ENCODE measurements at regions not wholly inside any gene's neighbourhood (a gene's known extent, or its start where the extent isn't known, plus 50 kb on each side); places are given as distances from the start of the nearest gene placed in this dataset.

DNA sequence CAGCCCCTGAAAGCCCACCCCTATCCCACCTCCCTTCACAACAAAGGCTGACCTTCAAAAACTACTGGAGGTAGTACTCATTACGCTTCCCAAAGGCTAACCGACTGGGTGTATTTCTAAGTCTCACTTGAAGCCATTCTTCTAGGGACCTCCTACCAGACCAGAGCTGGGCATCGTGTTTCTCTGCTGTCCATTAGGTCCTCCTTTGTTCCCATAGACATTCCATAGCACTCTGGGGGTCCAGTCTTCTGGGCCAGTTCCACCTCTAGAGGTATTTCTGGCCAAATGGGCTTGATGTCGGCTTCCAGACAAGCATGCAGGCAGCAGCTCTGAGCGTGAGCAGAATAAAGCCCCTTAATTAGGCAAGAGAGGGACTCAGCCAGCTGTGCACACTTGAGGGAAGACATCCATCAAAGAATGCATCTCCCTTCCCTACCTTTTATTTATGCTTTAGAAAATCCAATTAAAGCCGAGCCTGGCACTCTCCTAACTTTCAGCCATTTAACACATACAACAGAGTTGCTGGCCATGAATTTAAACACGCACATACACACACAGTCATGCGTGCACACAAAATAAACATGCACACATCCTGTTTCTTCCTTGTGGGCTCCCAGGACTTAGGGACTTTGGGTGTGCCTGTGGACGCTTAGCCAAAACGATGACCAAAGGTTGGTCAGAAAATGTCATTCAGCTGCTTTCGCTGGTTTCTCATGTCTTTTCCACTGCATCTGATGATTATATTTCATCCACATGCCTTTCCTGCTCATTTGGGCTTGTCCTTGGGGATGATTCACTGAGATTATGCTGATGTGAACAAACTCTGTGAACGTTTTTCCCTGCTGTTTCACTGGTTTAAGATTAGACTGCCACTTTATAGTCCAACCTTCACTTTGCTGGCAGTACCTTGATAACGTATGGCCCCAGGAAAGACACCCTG lies 362.0 kb upstream of the NFE2L3 start:
- DNase-seq, result no peak

DNA sequence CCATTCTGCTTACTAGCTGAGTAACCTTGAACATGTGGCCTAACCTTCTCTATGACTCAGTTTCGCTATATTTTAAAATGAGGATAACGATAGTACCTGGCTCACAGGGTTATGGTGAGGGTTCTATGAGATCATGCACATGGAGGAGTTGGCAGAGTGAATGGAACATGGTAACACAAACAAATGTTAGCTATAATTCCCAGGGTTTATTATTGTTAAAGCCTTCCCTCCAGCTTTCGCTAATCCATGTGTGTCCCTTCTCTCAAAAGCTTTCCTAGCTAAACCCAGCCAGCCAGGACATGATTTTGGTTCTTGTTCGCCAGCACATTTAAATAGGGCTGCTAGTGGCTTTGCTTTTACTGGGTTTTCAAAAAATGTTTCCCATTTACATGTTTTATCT lies 361.0 kb upstream of the NFE2L3 start:
- no peak for DNase-seq

DNA sequence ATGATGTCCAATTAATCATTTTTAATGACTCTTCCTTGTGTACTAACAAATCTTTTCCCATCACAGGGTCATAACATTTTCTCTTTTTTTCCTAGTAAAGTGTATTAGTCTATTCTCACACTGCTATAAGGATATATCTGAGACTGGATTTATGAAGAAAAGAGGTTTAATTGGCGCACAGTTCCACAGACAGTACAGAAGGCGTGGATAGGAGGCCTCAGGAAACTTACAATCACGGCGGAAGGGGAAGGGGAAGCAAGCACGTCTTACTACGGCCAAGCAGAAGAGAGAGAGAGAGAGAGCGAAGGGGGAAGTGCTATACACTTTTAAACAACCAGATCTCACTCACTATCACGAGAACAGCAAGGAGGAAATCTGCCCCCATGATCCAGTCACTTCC lies 359.4 kb upstream of the NFE2L3 start:
- no peak for DNase-seq

DNA sequence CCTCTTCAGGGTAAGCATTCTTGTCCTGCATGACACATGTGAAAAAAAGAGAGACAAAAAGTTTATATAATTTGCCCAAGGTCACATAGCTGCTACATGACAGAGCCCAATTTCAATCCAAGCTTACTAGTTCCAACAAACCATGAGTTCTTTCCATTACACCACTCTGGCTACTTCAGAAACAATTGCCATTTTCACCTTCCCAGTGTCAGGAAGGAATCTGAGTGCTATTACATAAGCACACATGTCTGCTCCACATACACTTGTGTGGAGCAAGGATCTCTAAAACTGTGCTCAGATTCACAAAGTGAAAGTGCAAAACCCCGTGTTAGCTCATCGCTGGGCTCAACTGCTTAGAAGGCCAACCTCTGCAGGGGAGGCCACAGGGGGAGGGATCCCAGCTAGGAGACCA lies 356.2 kb upstream of the NFE2L3 start:
- DNase-seq, result no peak

DNA sequence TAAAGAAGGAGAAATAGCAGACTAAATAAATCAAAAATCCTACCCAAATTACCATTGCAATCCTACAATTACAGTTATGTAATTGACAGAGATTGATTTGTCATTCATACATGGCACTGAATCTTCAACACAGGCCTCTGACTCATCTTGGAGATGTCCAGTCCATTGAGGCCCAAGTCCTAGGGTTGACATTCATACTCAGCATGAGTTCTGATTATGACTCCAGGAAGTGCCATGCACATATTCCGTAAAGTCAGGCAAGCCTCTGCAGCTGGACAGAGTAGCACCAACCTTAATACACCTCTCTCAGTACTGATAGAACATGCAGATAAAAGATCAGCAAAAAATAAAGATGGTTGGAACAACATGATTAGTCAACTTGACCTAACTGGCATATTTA lies 353.7 kb upstream of the NFE2L3 start:
- no peak for DNase-seq

DNA sequence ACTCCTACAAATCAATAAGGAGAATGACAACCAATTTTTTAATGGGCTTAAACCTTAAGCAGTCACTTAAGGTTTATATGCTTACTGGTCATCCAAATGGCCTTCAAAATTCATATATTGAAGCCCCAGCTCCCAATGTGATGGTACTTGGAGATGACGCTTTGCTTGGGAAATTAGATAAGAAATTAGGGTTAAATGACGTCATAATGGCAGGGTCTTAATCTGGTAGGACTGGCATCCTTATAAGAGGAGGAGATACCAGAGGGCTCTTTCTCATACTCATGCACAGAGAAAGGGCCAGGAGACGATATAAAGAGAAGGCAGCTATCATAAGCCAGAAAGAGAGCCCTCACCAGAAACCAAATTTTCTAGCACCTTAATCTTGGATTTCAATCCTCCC lies 350.8 kb upstream of the NFE2L3 start:
- DNase-seq, result no peak

DNA sequence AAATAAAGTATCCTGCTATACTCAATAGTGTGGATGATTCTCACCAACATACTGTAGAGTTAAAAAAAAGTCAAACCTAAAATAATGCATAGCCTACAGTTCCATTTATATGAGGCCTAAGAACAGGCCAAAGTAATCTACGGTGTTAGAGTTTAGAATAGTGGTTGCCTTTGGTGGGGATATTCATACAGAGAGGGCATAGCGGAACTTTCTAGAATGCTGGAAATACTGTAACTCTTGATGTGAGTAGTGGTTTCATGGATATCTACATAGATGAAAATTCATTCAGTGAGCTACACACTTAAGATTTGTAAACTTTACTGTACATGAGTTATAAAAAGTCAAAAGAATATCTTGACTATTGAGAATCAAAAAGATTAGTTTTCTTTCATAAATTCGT lies 349.9 kb upstream of the NFE2L3 start:
- no peak for DNase-seq

DNA sequence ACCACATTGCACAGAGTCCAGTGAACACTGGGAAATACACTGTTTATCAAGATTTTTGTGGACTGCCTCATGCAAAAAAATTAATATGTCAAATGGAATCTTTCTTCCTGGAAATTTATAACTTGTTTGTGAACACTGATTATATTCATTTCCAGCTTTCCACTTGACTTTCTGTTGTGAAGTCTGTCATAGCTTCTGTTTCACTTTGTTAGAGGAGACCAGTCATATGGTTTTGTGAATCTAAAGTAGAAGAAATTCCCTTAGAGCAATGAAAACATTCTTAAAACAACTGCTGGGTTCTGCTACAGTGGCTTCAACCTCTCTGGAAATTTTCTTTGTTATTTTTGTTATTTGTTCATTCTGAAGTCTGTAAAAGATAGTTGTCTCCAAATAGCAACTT lies 349.5 kb upstream of the NFE2L3 start:
- DNase-seq, result no peak

DNA sequence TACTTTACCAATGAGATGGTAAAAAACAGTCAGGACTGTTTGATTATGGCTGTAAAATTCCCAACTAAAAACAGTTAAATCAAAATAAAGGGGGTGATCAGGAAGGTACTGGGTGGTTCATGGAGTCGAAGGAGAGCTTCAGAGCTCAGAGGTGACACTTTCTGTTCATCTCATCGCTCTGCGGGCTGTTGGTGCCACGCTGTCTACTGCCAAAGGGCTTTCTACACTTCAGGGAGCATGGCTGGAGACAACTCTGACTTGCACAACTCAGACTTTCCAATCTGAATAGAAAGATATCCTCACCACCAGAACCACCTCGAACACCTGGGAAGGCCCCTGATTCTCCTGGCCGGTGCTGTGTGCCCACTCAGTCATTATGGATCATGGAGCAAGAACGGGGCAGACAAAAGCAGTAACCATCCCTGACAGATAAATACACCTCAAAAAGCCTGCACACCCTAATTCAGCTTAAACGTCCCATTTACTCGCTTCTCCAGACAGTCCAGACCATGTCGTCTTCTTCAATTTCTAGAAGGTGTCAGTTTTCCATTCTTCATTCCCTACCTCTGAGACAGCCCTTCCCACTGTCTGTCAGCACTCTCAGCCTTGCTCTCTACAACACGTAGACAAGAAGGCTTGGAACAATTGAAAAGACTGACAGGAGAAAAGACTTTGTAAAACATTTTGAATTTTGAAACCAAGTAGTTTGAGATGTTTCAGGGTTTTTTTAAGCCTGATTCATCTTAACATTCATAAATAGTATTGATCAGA lies 348.7 kb upstream of the NFE2L3 start:
- no peak for DNase-seq

DNA sequence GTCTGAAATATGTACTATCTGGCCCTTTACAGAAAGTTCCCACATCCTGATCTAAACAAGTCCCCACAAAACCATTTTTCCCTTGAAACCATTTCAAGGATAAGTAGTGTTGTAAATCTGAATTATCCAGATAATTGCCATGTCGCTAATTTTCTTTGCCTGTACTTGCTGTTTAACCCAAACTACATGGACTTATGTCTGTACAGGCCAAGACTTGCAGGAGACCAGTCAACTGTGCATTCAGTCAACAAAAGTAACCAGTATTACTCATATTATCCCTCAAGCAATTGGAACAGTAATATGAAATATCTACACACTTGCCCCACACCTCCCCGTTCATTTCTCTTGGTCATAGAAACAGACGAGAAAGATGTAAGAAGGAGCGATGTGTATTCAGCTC lies 347.8 kb upstream of the NFE2L3 start:
- no peak for DNase-seq

DNA sequence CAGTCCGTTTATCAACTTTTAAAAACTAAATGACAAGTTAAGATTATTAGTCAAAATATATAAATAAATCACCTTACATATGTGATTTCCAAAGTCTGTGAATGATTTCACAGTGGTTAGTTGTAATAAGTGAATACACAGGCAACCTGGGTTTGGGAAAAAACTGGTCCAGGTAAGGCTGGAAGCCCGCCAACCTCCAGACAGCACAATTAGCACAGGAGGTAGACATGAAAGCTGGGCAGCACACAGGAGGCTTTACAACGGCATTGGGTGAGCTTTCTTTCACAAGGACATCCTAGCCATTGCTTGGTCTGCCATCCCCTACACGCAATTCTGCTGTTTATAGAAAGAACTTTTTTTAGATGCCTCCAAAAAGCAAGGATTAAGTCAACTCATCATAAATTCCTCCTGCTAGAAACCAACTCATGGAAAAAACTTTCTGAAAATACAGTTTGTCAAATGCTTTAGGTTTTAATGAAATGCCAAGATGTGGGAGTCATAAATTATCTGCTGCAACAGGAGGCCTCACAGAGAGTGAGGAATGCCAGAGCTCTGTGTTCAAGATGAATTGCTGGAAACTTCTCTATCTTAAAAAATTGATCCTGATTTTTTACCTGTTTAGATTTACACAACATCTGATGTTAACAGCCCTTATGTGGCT lies 346.8 kb upstream of the NFE2L3 start:
- no peak for DNase-seq

DNA sequence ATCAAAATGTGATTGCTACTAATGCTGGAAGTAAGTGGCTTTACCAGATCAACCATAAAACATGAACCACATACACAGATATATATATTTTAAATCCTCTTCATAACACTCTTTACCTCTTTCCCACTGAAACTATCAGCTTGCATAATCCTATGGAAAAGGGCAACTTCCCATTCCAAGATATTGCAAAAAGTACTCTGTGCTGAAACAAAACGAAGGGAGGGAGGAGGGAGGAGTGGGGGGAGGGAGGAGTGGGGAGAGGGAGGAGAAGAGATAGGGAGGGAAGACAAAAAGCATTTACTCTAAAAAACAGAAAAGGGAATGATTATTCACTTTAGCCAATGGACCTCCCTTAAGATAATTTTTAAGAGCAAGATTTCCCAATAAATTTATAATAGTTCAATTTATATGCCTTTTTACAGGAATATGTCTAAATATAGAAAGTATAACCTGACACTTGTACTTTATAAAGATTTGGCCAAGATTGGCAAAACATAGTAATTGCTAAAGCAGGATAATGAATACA lies 344.8 kb upstream of the NFE2L3 start:
- no peak for DNase-seq

DNA sequence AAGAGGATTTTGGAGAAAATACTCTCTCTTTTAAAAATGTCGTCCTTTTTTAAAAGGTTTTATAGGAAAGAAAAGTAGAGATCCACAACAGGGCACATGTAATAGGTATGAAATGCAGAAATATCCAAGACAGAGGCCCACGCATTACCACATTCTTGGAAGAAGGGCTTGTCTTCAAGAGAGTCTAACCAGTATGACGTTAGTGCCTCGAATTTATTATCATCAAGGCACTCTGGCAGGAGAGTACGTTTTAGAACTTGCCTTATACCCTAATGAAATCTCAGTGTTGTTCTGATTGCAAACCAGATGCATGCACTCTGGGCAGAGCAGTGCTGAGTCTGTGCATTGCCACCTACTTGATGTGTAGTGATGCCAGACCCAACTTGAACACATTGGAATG lies 342.6 kb upstream of the NFE2L3 start:
- no peak for DNase-seq

DNA sequence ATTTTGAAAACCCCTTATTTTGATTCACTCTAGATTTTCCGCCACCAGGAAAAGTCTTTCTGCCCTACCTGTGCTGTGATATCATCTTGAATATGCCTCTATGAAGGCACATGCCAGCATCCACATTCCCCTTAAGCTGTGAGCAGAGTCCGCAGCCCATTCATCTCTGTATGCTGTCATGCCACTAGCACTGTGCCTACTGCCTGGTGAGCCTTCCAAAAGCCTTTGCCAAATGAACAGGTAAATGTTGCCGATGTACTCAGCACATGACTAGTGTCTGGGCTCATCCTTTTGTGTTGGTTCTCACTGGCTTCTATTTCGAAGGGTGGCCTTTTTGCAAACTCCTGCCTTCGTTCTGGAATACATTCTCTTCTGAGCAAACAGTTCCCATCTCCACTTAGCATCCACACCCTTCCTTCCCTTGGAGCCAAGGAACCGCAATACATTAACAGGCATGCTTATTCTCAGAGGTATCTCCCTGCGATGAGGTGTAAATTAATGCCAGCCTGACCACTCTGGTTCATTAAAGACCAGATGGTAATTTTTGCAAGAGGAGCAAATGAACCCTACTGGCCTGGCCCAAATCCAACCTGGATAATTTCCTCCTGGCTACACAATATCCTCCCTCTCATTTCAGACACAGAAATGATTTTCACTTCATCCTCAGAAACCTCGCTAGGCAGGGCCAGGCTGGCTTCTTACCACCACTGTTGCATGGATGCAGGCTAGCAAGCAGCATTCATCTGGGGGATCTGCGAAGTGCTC lies 339.7 kb upstream of the NFE2L3 start:
- DNase-seq, result no peak

DNA sequence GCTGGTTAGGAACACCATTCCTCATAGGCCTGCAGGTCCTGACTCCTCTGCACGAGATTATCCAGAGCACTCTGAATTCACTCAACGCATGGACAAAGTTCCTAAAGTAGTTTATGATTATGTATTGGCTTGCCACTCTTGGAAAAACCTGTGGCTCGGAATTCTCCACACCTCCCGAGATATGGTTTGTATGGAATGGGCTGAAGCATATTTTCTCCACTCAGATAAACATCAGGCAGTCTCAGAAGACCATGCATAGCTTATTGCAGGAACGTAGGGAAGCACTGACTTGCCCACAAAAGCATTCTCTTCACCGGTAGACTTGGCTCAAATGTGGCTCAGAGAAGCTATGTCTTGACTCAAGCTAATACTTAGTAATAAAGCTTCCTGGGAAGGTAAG lies 338.6 kb upstream of the NFE2L3 start:
- no peak for DNase-seq

DNA sequence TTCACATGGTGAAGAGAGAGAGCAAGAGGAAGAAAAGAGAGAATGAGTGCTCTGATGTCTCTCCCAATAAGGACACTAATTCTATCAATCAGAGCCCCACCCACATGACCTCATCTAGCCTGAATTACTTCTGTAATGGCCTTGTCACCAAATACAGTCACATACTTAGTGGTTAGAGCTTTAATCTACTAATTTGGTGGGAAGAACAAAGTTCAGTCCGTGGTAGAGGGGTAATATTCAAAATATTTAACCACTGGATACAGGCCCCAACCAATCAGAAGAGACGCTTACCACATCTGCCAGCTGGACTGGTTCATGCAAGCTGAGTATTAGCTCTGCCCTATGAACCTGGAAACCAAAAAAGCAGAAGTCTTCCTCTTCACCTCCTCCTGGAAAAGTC lies 336.3 kb upstream of the NFE2L3 start:
- no peak for DNase-seq

DNA sequence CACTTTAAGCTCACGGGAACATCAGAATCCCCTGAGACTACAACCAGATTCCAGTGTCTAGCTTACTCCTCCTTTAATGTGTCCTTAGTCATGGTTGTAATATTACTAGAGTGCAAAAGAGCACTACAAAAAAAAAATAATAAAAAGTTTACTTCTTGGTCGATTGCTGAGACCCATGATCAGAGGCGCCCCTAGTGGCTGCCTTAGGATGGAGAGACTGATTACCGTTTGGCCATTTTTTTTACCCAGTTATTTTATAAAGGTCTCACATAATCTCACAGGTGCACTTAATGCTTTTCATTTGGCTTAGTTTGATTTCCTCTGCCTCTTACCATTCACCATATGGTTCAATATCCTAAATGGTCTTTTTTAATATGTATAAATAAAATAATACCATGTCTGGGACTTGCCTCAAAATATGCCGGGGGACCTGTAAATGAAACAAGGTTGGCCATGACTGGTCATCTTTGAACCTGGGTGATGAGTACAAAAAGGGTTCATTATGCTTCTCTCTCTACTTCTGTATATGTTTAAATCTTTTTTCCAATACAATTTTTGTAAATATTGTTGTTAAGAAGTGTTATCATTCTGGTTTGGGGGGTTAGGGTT lies 331.5 kb upstream of the NFE2L3 start:
- DNase-seq, result no peak

DNA sequence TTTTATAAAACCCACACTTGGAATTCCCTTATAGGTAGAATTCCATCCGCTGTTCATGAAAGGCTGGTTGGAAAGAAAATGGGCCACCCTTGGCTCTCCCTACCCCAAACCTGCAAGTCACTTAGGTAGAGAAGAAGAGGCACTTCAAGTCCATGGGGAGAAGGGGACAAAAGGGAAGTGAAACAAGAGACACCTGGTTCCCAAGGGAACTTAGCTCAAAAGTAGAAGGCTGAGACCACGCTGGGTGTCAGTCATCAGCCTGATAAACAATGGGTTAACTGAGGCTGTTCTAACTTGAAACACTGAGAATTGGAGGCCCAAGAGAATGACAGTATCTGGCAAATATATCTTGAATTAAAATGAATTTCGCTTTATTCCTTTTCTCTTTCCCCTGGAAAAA lies 330.8 kb upstream of the NFE2L3 start:
- DNase-seq, result no peak

DNA sequence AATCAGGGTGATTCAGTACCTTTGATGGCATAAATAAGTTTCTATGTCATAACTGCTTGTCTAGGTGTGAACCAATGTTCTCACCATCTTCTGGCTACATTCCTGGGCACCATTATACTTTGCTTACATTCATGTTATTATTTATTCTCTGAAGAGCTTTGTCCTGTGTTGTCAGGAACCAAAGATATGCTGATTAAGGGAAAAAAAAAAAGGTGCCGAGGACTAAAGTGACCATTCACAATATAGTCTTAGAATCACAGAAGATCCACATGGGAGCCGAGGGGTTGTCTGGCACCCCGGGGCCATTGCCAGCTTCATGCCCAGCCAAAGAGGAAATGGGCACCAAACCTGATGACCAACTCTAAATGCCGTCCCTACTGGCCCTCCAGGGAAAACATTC lies 329.2 kb upstream of the NFE2L3 start:
- no peak for DNase-seq

DNA sequence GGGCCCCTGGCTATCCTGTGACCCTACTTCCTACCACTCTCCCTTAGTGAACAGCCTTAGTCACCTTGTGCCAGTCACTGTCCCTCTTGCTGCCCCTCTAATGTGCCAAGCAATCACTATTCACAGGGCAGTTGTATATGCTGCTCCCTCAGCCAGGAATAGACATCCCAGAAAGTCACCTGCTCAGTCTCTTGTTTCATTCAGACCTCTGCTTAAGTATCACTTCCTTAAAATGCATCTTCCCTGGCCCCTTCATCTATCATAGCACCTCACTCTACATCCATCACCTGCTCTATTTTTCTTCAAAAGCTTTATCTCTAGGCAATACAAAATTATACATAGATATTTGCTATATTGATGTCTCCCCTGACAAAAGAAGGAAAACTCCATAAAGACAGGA lies 328.4 kb upstream of the NFE2L3 start:
- no peak for DNase-seq

DNA sequence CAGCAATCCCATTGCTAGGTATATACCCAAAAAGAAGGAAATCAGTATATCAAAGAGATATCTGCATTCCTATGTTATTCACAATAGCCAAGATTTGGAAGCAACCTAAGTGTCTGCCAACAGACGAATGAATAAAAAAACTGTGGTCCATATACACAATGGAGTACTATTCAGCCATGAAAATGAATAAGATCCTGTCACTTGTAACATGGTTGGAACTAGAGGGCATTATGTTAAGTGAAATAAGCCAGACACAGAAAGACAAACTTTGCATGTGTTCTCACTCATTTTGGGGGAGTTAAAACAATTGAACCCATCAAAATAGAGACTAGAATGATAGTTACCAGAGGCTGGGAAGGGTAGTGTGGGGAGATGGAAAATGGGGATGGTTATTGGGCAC lies 323.5 kb upstream of the NFE2L3 start:
- DNase-seq, result no peak

DNA sequence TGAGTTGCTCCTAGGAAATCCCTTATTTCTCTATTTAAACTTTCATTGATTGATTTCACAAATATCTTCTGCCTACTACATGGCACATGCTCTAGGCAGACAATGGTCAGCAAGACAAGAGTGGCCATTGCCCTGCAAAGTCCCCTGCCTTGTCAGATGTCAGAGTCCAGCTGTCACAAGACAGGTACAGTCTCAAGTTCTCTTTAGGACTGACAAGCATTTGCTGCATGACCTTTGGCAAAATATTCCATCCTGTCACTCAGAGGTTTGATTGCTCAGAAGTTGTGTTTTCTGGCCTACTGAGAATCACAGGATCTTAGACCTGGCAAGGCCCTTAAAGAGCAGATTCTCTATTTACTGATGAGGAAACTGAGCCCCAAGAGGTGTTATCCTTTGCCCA lies 322.3 kb upstream of the NFE2L3 start:
- DNase-seq, result no peak
